Glomerular endothelial cell (primary cell): ENCODE measurements at regions not wholly inside any gene's neighbourhood (a gene's known extent, or its start where the extent isn't known, plus 50 kb on each side); places are given as distances from the start of the nearest gene placed in this dataset.

Experiments
- DNase-seq: peaks from one replicate; pipeline ENCODE4 v3.0.0-alpha.2; 2011; ENCODE audit warnings: low read depth, low spot score; ENCODE audit errors: extremely low read depth

GRCh38 chr10:129272176-129272575, 194.9 kb upstream of the MGMT start:
- no peak for DNase-seq

GRCh38 chr10:129272866-129273650, 194.0 kb upstream of the MGMT start:
- no peak for DNase-seq

- DNase-seq = no peak
Measured at GRCh38 chr10:129273860-129274259, 193.2 kb upstream of the MGMT start.

GRCh38 chr10:129274748-129275474, 192.1 kb upstream of the MGMT start:
- no peak for DNase-seq

- no peak for DNase-seq
Measured at GRCh38 chr10:129275886-129276285, 191.2 kb upstream of the MGMT start.

- no peak for DNase-seq
Measured at GRCh38 chr10:129277084-129277483, 190.0 kb upstream of the MGMT start.

GRCh38 chr10:129277841-129278240, 189.2 kb upstream of the MGMT start:
- no peak for DNase-seq

GRCh38 chr10:129278686-129279085, 188.4 kb upstream of the MGMT start:
- DNase-seq = no peak

GRCh38 chr10:129279446-129280154, 187.4 kb upstream of the MGMT start:
- DNase-seq = no peak

GRCh38 chr10:129280155-129280502, 186.9 kb upstream of the MGMT start:
- no peak for DNase-seq

- DNase-seq = no peak
Measured at GRCh38 chr10:129280908-129281586, 186.0 kb upstream of the MGMT start.

GRCh38 chr10:129285459-129285858, 181.6 kb upstream of the MGMT start:
- DNase-seq = no peak

- DNase-seq = no peak
Measured at GRCh38 chr10:129288999-129289584, 177.9 kb upstream of the MGMT start.

- no peak for DNase-seq
Measured at GRCh38 chr10:129293991-129294700, 172.9 kb upstream of the MGMT start.

- DNase-seq = no peak
Measured at GRCh38 chr10:129294944-129295343, 172.1 kb upstream of the MGMT start.

- DNase-seq = peak; percentile 37
Measured at GRCh38 chr10:129305046-129305445, 162.0 kb upstream of the MGMT start.

- DNase-seq = no peak
Measured at GRCh38 chr10:129307141-129307540, 159.9 kb upstream of the MGMT start.

GRCh38 chr10:129308953-129309564, 158.0 kb upstream of the MGMT start:
- DNase-seq = no peak

GRCh38 chr10:129309565-129309964, 157.5 kb upstream of the MGMT start:
- no peak for DNase-seq

GRCh38 chr10:129310881-129311280, 156.2 kb upstream of the MGMT start:
- no peak for DNase-seq
